ENCODE measurements at regions not wholly inside any gene's neighbourhood (a gene's known extent, or its start where the extent isn't known, plus 50 kb on each side); places are given as distances from the start of the nearest gene placed in this dataset.

GRCh38 chr4:130896920-130897319 is 1801.0 kb downstream of the C4orf33 start:
- TF ChIP-seq GATA2 (IDR thresholded peaks at IDR 0.05; ENCODE audit: low read depth, low read length) (no peak), GATA3 (IDR thresholded peaks at IDR 0.05; ENCODE audit: low read depth, low read length) (no peak)

DNA sequence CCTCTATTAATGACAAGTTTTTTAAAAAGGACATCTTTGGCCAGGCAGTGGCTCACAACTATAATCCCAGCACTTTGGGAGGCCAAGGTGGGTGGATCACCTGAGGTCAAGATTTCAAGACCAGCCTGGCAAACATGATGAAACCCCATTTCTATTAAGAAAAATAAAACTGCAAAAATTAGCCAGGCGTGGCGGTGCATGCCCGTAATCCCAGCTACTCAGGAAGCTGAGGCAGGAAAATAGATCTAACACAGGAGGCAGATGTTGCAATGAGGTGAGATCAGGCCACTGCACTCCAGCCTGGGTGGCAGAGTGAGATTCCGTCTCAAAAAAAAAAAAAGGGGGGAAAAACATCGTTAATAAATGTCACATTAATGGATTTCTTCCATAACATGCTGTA is 1805.4 kb downstream of the C4orf33 start:
- TF ChIP-seq GATA3 (IDR thresholded peaks at IDR 0.05; ENCODE audit: low read depth, low read length), result no peak
- TF ChIP-seq GATA2 (IDR thresholded peaks at IDR 0.05; ENCODE audit: low read depth, low read length), result no peak

GRCh38 chr4:130922955-130923354 is 1827.0 kb downstream of the C4orf33 start:
- TF ChIP-seq GATA2 (IDR thresholded peaks at IDR 0.05; ENCODE audit: low read depth, low read length) (no peak), GATA3 (IDR thresholded peaks at IDR 0.05; ENCODE audit: low read depth, low read length) (no peak)

GRCh38 chr4:130955520-130955919 is 1859.6 kb downstream of the C4orf33 start:
- TF ChIP-seq GATA2 (IDR thresholded peaks at IDR 0.05; ENCODE audit: low read depth, low read length) (no peak), GATA3 (IDR thresholded peaks at IDR 0.05; ENCODE audit: low read depth, low read length) (no peak)

DNA sequence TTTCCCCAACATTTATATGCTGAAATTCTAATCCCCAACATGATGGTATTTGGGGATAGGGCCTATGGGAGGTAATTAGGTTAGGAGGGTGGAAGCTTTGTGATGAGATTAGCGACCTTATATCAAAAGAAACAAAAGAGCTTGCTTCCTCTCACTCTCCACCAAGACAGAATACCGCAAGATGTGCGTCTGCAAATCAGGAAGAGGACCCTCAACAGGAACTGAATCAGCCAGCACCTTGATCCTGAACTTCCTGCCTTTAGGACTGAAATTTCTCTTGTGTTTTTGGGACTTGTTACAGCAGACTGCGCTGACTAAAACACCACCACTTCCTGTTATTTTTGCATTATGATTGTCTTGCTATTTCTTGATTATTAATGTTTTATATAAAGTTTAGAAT is 1889.4 kb downstream of the C4orf33 start:
- TF ChIP-seq GATA3 (IDR thresholded peaks at IDR 0.05; ENCODE audit: low read depth, low read length), result no peak
- TF ChIP-seq GATA2 (IDR thresholded peaks at IDR 0.05; ENCODE audit: low read depth, low read length), result no peak

DNA sequence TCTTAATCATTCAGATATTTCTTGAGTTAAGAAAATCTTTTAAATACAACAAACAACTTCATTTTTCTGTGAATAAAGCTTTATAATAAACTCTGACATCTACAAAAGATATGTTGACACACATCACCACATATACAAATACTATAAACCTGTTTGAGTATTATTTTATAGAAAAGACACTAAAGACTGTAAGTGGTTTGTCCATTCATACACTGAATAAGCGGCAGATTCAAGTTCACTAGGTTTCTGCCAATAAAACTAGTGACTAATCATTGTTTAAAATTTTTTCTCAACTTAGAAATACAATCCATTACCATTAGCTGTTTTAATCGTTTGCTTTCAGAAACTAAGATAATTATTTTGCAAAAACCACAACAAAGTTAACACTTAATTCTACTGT is 1900.0 kb downstream of the C4orf33 start:
- TF ChIP-seq GATA3 (IDR thresholded peaks at IDR 0.05; ENCODE audit: low read depth, low read length) (no peak), GATA2 (IDR thresholded peaks at IDR 0.05; ENCODE audit: low read depth, low read length) (no peak)

DNA sequence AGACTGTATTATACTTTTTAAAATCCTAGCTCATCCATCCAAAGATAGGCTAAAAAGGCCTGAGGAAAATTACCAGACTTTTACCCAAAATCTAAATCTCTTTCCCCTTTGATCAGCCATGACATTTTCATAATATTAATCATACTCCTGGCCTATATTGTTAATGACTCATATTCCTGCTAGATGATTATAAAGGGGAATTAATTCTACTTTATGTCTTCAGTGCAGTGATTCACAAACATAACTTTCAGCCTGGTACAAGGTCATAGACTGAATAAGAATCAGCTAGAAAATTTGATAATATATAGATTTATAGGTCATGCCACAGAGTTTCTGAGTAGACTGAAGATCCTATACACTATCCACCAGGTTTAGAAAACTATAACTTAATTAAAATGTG is 1905.4 kb downstream of the C4orf33 start:
- TF ChIP-seq GATA2 (IDR thresholded peaks at IDR 0.05; ENCODE audit: low read depth, low read length), result no peak
- TF ChIP-seq GATA3 (IDR thresholded peaks at IDR 0.05; ENCODE audit: low read depth, low read length), result no peak

DNA sequence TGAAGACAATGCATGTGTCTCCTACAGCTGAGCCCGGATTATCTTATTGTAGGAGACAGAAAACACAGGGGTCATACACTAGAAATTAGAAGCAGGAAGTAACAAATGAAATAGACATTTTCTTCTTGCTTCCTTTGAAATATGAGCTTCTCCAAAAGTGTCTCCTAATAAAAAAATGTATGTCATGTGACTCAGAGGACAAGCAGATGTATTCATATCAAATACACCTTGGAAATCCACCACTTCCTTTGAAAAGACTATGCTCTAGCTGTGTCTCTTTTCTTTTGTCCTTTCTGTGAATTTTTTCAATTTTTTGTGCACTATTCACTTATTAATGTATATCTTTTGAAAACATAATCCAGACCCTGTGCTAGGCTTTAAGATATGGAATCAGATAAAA is 1906.2 kb downstream of the C4orf33 start:
- TF ChIP-seq GATA3 (IDR thresholded peaks at IDR 0.05; ENCODE audit: low read depth, low read length), result no peak
- TF ChIP-seq GATA2 (IDR thresholded peaks at IDR 0.05; ENCODE audit: low read depth, low read length), result no peak

DNA sequence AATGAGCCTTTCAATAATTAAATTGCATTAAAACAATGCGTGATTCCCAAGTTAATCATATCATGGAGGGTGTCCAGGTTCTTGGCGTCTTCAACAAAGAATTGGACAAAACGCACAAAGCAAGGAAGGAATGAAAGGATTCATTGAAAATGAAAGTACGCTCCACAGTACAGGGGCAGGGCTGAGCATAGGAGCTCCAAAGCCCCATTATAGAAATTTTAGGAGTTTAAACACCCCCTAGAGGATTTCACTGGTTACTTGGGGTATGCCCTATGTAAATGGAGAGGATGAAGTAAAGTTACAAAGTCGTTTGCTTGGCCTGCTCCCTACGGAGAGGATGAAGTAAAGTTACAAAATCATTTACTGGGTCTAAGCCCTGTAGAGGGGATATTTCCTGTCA is 1910.4 kb downstream of the C4orf33 start:
- TF ChIP-seq GATA2 (IDR thresholded peaks at IDR 0.05; ENCODE audit: low read depth, low read length), result no peak
- no peak for TF ChIP-seq GATA3 (IDR thresholded peaks at IDR 0.05; ENCODE audit: low read depth, low read length)

DNA sequence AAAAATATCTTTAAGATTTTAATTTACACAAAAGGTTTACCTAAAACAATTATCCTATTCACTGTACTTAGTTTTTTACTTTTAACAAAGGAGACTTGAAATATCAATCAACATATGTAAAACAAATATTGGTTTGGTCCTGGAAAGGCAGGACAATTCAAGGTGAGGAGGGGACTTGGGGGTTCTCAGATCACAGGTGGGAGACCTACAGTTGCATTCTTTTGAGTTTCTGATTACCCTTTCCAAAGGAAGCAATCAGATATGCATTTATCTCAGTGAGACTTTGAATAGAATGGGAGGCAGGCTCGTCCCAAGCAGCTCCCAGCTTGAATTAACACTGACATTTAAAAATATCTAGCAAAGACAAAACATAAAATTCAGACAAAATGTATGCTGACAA is 1917.3 kb downstream of the C4orf33 start:
- TF ChIP-seq GATA2 (IDR thresholded peaks at IDR 0.05; ENCODE audit: low read depth, low read length), result no peak
- no peak for TF ChIP-seq GATA3 (IDR thresholded peaks at IDR 0.05; ENCODE audit: low read depth, low read length)

- no peak for TF ChIP-seq GATA3 (IDR thresholded peaks at IDR 0.05; ENCODE audit: low read depth, low read length)
Observed at GRCh38 chr4:131026771-131027170, 1930.8 kb downstream of the C4orf33 start.

- TF ChIP-seq GATA3 (IDR thresholded peaks at IDR 0.05; ENCODE audit: low read depth, low read length), result no peak
- TF ChIP-seq GATA2 (IDR thresholded peaks at IDR 0.05; ENCODE audit: low read depth, low read length), result no peak
Observed at GRCh38 chr4:131044368-131044767, 1948.4 kb downstream of the C4orf33 start.

GRCh38 chr4:131046821-131047220 is 1950.9 kb downstream of the C4orf33 start:
- TF ChIP-seq GATA2 (IDR thresholded peaks at IDR 0.05; ENCODE audit: low read depth, low read length), result no peak
- TF ChIP-seq GATA3 (IDR thresholded peaks at IDR 0.05; ENCODE audit: low read depth, low read length), result no peak

DNA sequence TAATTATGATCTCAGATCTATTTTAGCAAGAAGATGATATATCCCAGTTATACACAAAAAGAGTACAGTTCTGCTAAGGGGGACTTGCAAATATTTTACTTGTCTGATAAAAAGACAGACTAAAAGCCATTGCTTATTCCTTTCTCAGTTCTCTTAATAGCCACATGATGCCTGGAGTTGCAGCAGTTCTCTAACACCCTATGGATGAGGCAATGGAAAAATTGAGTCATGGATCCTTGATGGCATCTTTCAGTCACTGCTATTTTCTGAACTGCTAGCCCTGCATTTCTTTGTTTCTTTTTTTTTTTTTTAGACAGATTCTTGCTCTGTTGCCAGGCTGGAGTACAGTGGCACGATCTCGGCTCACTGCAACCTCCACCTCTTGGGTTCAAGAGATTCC is 1956.7 kb downstream of the C4orf33 start:
- TF ChIP-seq GATA2 (IDR thresholded peaks at IDR 0.05; ENCODE audit: low read depth, low read length), result no peak
- no peak for TF ChIP-seq GATA3 (IDR thresholded peaks at IDR 0.05; ENCODE audit: low read depth, low read length)

DNA sequence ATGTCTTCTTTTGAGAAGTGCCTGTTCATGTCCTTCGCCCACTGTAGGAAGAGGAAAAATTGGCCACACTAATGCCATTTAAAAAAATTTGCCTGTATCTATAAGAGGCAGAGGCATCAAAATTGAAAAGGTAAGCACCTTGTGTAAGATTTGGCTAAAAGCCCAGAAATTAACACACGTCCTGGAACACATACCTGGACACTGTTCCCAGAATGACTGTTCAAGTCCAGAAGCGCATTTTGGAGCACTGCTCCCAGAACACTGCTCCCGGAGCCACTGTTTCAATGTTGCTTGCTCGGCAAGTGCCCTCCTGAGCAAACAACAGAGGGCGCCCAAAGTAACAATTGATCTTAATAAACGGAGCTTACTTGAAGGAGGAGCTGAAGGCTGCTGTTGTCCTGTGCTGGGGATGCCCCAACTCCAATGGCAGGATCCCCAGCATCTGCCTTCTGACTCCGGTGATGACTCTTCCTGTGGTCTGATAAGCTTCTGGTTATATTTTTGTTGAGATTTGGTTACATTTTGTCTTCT is 1958.6 kb downstream of the C4orf33 start:
- TF ChIP-seq GATA3 (IDR thresholded peaks at IDR 0.05; ENCODE audit: low read depth, low read length), result no peak
- no peak for TF ChIP-seq GATA2 (IDR thresholded peaks at IDR 0.05; ENCODE audit: low read depth, low read length)

GRCh38 chr4:131061734-131062133 is 1965.8 kb downstream of the C4orf33 start:
- TF ChIP-seq GATA3 (IDR thresholded peaks at IDR 0.05; ENCODE audit: low read depth, low read length), result no peak
- TF ChIP-seq GATA2 (IDR thresholded peaks at IDR 0.05; ENCODE audit: low read depth, low read length), result no peak
